Fibroblast of skin of scalp (primary cell): ENCODE measurements at regions not wholly inside any gene's neighbourhood (a gene's known extent, or its start where the extent isn't known, plus 50 kb on each side); places are given as distances from the start of the nearest gene placed in this dataset.
"Not testable (repeated sequence)": the region's sequence is repeated elsewhere in the genome, so short reads cannot be mapped to it uniquely, and the experiment has no call there.

Experiments
- DNase-seq: peaks from one replicate; pipeline ENCODE4 v3.0.0-alpha.2; 2013

DNA sequence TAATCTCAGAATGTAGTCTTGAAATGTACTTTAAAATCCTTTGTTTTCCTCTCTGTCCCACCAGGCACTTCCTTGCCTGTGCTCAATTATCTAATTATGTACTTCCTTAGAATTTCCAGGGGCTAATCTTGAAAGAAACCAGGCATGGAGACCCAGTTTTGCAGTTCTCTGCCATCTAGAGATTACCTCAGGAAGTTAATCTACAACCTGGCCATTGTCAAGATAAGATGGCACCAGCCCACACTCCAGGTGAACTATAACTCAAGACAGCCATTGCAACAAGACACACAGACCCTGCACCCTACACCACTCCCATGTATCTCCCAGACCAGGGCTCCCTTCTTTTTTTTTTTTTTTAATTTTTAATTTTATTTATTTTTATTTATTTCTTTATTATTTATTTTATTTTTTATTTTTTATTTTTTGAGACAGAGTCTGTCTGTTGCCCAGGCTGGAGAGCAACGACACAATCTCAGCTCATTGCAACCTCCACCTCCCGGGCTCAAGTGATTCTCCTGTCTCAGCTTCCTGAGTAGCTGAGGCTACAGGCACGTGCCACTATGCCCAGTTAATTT lies 85.9 kb upstream of the TRIM24 start:
- no peak for DNase-seq

DNA sequence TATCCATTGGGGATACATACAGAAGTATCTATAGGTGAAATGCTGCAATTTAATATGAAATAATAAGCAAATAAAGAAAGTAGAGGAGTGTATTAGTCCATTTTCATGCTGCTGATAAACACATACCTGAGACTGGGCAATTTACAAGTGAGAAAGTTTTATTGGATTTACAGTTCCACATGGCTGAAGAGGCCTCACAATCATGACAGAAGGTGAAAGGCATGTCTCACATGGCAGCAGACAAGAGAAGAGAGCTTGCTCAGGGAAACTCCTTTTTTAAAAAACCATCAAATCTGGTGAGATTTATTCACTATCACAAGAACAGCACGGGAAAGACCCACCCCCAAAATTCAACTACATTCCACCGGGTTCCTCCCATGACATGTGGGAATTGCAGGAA lies 82.8 kb upstream of the TRIM24 start:
- no peak for DNase-seq

DNA sequence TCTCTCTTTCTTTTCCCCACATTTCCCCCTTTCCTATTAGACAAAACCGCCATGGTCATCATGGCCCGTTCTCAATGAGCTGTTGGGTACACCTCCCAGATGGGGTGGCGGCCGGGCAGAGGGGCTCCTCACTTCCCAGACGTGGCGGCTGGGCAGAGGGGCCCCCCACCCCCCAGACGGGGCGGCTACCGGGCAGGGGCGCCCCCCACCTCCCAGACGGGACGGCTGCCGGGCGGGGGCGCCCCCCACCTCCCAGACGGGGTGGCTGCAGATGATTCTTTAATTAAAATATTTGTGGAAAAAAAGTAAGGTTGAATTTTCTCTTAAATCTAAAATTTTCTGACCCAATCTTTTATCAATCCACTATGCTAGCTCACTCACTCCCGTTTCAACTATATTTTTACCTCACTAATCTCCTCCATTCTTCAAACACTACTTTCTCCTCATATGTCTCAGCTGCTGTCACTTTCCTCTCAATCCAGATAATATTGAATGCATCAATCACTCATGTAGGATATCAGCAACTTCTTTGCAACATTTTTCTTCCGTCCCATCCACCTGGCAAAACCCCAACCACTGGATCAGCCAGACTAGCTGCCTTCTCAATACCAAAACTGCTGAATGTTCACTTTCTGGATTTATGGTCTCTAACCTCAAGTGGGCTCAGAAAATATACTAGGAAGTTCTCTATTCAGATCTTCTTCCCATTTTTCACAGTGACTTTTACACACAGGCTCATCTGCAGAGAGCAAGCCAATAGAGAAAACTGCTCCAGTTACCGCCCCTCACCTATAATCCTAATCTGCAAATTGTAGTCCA lies 81.1 kb upstream of the TRIM24 start:
- DNase-seq: no peak

DNA sequence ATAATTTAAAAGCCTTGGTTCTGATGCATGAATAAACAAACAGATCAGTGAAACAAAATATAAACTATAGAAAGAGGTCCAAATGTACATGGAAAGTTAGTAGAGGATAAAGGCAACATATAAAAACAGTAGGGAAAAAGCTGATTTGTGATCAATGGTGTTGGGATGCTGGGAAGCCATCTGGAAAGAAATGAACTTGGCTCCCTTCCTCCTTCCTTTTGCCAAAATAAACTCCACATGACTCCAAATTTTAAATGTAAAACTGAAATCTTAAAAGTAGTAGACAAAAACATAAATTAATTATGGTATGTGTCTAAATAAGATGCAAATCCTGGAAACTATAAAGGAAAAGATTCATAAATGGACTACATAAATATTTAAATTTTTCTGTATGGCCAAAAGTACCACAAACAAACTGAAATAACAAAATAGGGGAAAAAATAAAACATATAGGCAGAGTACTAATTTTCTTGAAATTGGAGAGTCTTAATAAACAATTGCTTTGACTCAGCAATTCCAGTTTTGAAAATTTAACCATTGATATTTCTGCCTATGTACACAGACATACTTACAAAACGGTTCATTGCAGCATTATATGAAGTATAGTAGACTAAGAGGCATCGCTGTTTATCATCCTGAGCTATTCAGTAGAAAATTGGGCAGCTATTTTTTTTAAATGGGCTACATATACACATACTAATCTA lies 77.0 kb upstream of the TRIM24 start:
- no peak for DNase-seq

DNA sequence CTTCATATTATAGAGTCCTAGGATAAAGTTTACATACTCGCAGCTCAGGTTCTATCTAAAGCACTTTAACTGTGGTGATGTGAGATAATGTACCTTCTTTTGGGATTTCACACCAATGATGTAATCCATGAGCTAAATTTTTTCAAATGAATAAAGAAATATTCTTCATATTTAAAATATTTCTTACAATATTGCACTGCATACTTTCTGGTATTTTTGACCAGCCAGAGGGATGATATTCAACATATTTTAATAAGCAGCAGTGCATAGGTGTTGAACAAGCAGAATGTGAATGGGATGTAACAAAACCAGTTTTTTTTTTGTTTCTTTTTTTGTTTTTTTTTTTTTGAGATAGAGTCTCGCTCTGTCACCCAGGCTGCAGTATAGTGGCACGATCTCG lies 73.2 kb upstream of the TRIM24 start:
- DNase-seq: no peak

DNA sequence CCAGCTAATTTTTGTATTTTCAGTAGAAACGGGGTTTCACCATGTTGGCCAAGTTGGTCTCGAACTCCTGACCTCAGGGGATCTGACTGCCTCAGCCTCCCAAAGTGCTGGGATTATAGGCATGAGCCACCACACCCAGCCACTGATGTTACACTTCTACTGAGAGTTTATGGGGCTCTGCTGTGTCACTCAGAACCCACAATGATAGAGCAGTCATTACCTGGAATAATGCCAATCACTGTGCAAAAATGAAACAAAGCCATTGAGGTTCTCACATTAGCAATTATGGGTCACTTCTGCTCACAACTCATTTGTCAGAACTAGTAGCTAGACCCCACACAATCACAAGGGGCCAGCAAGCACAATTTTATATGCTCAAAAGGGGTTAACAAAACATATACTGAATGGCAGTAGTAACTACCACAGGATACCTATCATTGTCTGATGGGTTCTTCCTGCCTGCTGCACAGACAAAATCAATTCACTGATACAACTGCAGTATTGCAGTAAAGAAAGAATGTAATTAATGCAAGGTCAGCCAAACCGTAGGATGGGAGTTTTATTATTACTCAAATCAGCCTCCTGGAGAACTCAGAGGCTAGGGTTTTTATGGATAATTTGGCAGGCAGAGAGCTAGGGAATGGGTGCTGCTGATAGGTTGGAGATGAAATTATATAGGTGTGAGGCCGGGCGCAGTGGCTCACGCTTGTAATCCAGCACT lies 72.1 kb upstream of the TRIM24 start:
- DNase-seq: no peak

DNA sequence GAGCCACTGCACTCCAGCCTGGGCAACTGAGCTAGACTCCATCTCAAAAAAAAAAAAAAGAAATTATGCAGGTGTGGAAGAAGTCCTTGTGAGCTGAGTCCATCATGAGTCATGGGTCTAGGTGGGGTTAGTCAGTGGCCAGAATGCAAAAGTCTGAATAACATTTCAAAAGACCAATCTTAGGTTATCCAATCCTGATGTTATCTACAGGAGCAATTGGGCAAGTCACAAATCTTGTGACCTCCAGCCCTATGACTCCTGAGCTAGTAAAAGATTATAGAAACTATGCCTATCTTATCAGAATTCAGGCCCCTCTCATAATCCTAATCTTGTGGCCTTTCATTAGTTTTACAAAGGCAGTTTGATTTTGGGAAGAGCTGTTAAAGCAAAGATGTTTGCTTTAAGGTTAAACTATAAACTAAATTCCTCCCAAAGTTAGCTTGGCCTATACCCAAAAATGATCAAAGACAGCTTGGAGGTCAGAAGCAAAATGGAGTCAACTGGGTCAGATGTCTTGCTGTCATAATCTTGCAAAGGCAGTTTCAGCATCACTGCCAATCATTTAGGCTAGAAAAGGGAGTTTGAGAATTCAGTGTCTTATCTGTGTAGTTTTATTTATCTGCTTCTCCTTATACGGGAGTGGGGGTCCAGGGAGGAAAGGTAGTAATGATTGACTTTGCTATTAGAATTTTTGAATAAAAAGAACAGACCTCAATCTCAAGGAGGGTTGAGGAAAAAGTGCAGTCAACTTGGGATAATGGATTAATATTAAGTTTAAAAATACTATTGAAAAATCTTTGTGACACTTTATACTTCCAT lies 71.2 kb upstream of the TRIM24 start:
- DNase-seq: no peak

DNA sequence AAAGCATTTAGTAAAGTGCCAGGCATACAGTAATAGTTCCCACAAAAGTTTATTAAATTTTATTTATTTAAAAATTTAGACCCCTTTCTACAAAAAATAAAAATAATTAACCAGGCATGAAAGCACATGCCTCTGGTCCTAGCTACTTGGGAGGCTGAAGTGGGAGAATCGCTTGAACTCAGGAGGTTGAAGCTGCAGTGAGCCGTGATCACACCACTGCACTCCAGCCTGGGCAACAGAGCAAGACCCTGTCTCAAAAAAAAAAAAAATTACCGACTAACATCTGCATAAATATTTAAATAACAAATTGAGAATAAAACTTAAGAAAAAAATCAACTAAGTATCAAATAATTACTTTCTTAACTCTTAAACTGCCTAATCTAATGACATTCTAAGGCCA lies 64.3 kb upstream of the TRIM24 start:
- no peak for DNase-seq

DNA sequence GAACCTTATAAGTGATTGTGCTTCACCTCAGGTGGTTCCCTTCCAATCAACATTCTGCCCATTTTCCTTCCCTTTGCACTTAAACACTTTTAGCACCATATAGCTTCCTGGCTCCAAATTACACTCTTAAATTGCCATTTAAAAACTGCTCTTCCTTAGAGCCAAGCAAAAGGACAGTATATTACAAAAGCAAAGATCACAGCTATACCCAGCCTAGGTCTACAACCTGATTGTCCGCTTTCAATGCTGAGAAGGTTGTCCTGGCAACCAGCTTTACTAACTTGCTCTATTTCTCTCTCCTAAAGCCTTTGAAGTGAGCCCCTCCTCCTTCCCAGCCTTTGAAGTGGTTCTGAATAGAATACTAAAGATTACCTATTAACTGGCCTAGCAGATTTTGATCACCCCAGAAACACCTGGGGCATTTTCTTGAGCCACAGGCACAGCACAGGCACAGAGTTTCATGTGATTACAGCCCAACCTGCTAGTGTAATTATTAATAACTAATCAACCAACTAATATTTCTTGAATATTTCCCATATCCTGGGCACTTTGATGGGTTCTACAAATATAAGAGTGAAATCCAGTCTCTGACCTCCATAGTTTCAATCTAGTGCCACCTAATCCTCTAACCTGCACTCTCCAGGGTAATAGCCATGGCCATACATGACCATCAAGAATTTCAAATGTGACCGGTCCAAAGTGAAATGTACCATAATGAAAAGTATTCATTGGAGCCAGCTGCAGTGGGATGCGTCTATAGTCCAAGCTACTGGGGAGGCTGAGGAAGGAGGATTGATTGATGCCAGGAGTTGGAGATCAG lies 63.6 kb upstream of the TRIM24 start:
- DNase-seq: no peak

DNA sequence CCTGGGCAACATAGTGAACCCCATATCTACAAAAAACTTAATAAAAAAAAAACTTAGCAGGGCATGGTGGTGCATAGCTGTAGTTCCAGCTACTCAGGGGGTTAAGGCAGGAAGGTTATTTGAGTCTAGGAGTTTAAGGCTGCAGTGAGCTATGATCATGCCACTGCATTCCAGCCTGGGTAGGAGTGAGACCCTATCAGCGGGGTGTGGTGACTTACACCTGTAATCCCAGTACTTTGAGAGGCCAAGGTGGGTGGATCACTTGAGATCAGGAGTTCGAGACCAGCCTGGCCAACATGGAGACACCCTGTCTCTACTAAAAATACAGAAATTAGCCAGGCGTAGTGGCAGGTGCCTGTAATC lies 63.0 kb upstream of the TRIM24 start:
- DNase-seq: not testable (repeated sequence)

DNA sequence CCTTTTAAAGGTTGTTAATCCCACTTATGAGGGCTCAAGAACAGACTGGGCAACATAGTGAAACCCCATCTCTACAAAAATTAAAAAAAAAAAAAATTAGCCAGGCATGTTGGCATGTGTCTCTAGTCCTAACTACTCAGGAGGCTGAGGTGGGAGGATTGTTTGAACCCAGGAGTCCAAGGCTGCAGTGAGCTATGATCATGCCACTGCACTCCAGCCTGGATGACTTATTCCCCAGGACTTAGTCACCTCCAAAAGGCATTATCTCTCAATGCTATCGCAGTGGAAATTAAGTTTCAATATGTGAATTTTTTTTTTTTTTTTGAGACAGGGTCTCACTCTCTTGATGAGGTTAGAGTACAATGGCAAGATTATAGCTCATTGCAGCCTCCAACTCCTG lies 61.2 kb upstream of the TRIM24 start:
- no peak for DNase-seq

DNA sequence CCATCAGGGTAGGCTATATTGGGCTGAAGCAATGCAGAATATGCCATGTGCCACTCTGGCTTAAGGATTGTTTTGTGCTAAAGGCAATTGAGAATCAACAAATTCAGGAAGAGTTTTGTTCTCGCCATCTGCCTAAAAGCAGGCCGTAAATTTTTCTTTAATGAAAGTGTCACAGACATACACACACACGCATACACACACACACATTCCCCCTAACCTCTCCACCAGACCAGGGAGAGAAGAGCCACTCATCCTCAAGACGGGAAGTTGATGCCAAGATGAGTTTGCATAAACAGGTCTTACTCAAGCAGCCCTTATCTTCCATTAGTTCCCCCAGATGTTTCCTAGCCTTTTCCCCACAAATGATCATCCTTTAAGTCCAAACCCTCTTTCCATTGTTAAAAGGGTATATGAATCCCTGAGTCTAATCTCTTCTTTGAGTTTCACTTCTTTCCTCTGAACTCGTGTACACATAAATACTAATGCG lies 59.6 kb upstream of the TRIM24 start:
- no peak for DNase-seq

DNA sequence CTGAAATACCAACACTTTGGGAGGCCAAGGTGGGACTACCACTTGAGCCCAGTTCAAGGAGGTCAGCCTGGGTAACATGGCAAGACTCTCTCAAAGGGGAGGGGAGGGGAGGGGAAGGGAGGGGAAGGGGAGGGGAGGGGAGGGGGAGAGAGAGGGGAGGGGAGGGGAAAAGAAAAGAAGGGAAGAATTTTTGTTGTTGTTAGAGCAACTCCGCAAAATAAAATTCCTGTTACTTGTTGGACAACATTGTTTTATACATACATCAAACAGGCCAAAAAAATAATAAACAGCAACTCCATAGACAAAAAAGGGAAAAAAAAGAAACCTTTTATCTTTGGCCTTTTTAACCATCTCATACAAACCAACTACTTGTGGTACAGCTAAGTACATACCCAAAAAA lies 57.3 kb upstream of the TRIM24 start:
- DNase-seq: no peak

DNA sequence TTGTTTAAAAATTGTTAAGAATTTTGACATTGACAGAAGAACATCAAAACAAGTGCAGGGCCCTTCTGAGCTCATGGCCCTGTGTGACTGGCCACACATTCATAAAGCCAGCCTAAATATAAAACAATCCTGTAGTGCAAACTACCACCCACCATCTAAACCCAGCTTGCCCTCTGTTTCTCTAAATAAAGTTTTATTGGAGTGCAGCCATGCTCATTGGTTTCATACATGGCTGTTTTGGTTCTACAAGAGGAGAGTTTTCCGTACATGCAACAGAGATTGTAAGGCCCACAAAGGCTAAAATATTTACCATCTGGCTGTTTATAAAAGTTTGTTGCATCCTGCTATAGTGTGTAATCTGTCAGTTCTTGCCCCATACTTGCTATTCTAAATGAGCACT lies 54.6 kb upstream of the TRIM24 start:
- DNase-seq: no peak

DNA sequence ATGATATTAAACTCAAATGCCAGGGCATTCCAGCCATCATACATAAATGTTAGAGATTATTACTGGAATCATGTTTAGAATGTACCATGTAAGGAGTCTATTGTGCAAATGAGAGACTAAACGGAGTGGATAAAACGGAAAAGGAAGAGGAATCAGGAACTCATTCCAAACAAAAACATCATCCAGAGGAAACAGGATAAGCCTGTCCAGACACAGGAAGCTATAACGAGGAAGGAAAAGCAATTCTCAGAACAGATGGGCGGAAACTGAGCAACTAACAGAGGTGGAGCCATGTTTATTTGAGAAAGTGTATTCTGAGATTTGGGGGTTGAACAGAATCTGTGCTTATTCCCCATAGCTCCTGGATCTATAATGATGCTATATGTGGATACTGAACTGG lies 52.3 kb upstream of the TRIM24 start:
- DNase-seq: no peak
